ENCODE measurements at regions not wholly inside any gene's neighbourhood (a gene's known extent, or its start where the extent isn't known, plus 50 kb on each side); places are given as distances from the start of the nearest gene placed in this dataset.

- H3K27ac ChIP-seq = no peak overlapping the region
- H3K4me1 ChIP-seq = no peaks in the 10 kb centered on the region
- no peaks in the 10 kb centered on the region for H3K9me3 ChIP-seq
- 63 to 77% (median 75%) methylated on average over 3 of the region's 3 CpGs for WGBS, 4 donors
- DNase-seq (no peak), ATAC-seq (no peak)
- no peaks in the 10 kb centered on the region for H3K36me3 ChIP-seq
- TF ChIP-seq POLR2A (IDR thresholded peaks at IDR 0.05) (no peak), CTCF (IDR thresholded peaks at IDR 0.05) (no peak)
- no peak overlapping the region for H3K4me3 ChIP-seq
- H3K27me3 ChIP-seq = peaks cover 0 to 12% (median 0%) of the 10 kb centered on the region in 9 donors
- intact Hi-C loops (cut with DNase I) = no loop called here
These were observed 141.7 kb upstream of the RAI2 start for GRCh38 chrX:18002791-18003190.

DNA sequence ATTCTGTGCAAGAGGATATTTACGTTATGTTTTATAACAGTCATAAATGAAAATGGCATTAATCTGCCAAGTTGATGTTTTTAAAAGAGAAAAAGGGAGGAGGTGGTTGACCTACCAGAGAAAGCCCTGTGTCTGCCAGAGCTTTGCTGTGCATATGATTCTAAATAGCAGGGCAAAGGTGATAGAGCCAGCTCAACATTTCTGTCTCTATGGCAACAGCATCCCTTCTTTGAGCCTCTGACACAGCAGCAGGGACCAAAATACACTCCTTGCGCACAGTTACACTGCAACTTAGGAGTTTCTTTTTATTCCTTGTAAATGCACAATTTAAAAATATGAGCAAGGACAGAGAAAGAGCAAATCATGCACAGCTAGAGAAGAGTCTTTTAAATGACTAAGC, 133.3 kb upstream of the RAI2 start:
- no peaks in the 10 kb centered on the region for H3K36me3 ChIP-seq
- WGBS, 4 donors = 69 to 88% (median 79%) methylated on average over 2 of the region's 2 CpGs
- H3K27me3 ChIP-seq = peaks cover 0 to 6% (median 0%) of the 10 kb centered on the region in 9 donors
- H3K27ac ChIP-seq = no peak overlapping the region
- DNase-seq (no peak), ATAC-seq (no peak)
- intact Hi-C loops (cut with DNase I) = no loop called here
- H3K4me1 ChIP-seq = no peaks in the 10 kb centered on the region
- no peaks in the 10 kb centered on the region for H3K9me3 ChIP-seq
- TF ChIP-seq CTCF (IDR thresholded peaks at IDR 0.05) = no peak
- no peak for TF ChIP-seq POLR2A (IDR thresholded peaks at IDR 0.05)
- no peak overlapping the region for H3K4me3 ChIP-seq

DNA sequence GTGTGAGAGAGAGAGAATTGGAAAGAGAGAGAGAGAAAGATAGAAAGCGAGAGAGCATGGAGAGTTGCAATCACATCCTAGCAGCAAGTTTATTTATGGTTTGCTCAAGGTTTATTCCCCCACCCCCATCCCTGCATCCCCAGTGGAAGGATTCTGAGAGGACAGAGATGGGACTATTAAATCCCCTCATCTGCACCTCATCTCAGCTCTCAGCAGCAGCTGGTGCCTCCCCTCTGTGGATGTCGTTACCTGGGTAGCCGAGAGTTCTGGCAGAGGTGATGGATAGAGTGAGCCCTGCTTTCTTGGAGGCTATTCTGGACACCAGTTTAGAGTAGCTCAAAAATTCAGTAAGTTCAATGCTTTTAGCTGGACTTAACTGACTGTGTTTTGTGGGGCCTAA, 132.0 kb upstream of the RAI2 start:
- intact Hi-C loops (cut with DNase I) = no loop called here
- TF ChIP-seq CTCF (IDR thresholded peaks at IDR 0.05) (no peak), POLR2A (IDR thresholded peaks at IDR 0.05) (no peak)
- Histone ChIP-seq H3K36me3 (no peaks in the 10 kb centered on the region), H3K27me3 (peaks cover 0 to 8% (median 0%) of the 10 kb centered on the region in 9 donors), H3K4me3 (no peak overlapping the region), H3K27ac (no peak overlapping the region), H3K4me1 (no peaks in the 10 kb centered on the region), H3K9me3 (no peaks in the 10 kb centered on the region)
- WGBS, 4 donors = 69 to 96% (median 83%) methylated on average over 3 of the region's 3 CpGs
- DNase-seq (no peak), ATAC-seq (no peak)

DNA sequence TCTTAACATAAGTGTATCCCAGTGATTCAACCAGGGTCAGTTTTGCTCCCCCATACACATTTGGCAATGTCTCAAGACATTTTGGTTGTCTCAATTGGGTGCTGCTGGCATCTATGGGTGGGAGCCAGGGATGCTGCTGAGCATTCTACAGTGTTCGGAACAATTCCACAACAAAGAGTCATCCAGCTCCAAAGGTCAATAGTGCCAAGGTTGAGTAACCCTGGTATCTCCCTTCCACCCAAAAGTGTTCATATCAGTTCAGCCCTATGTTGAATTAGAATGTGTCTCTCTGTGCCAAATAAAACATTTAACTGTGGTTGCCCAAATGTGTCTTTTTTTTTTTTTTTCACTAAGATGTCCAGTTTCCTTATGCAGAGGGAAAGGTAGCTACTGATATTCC, 129.4 kb upstream of the RAI2 start:
- Histone ChIP-seq H3K27me3 (peaks cover 0 to 8% (median 0%) of the 10 kb centered on the region in 9 donors), H3K4me1 (no peaks in the 10 kb centered on the region), H3K9me3 (no peaks in the 10 kb centered on the region), H3K27ac (no peak overlapping the region), H3K4me3 (no peak overlapping the region), H3K36me3 (no peaks in the 10 kb centered on the region)
- DNase-seq (no peak), ATAC-seq (no peak)
- intact Hi-C loops (cut with DNase I) = no loop called here
- 67 to 80% (median 72%) methylated on average over 1 of the region's 1 CpG for WGBS, 4 donors
- TF ChIP-seq POLR2A (IDR thresholded peaks at IDR 0.05) (no peak), CTCF (IDR thresholded peaks at IDR 0.05) (no peak)
